Activated naive CD8-positive, alpha-beta T cell (primary cell): ENCODE measurements at regions not wholly inside any gene's neighbourhood (a gene's known extent, or its start where the extent isn't known, plus 50 kb on each side); places are given as distances from the start of the nearest gene placed in this dataset.
"Not testable (repeated sequence)": the region's sequence is repeated elsewhere in the genome, so short reads cannot be mapped to it uniquely, and the experiment has no call there.

Experiments used
- H3K27ac Mint-ChIP-seq: one replicate; pipeline ENCODE4 v1.8.0; 2021; ENCODE audit warnings: mixed read lengths
- H3K27me3 Mint-ChIP-seq: one replicate; pipeline ENCODE4 v1.8.0; 2021; ENCODE audit warnings: mixed read lengths
- H3K36me3 Mint-ChIP-seq: one replicate; pipeline ENCODE4 v1.8.0; 2021; ENCODE audit warnings: mixed read lengths
- H3K4me1 Mint-ChIP-seq: one replicate; pipeline ENCODE4 v1.8.0; 2021; ENCODE audit warnings: low read depth, mixed read lengths
- H3K4me3 Mint-ChIP-seq: one replicate; pipeline ENCODE4 v1.8.0; 2021; ENCODE audit warnings: mild to moderate bottlenecking, mixed read lengths
- H3K9me3 Mint-ChIP-seq: one replicate; pipeline ENCODE4 v1.8.0; 2021; ENCODE audit warnings: low read depth, mixed read lengths

GRCh38 chr1:38508232-38508631 is 351.3 kb downstream of the RRAGC start:
- H3K4me3 Mint-ChIP-seq = no peak overlapping the region
- H3K27me3 Mint-ChIP-seq = peaks cover 15% of the 10 kb centered on the region
- H3K4me1 Mint-ChIP-seq = no peaks in the 10 kb centered on the region
- no peaks in the 10 kb centered on the region for H3K36me3 Mint-ChIP-seq
- H3K27ac Mint-ChIP-seq = no peak overlapping the region
- H3K9me3 Mint-ChIP-seq = no peaks in the 10 kb centered on the region

- Mint-ChIP-seq H3K4me3 (no peak overlapping the region), H3K4me1 (no peaks in the 10 kb centered on the region), H3K9me3 (no peaks in the 10 kb centered on the region), H3K27ac (no peak overlapping the region), H3K27me3 (peaks cover 15% of the 10 kb centered on the region), H3K36me3 (no peaks in the 10 kb centered on the region)
Measured at GRCh38 chr1:38507563-38507962, 352.0 kb downstream of the RRAGC start.

GRCh38 chr1:38505944-38506343 is 353.6 kb downstream of the RRAGC start:
- Mint-ChIP-seq H3K36me3 (no peaks in the 10 kb centered on the region), H3K27me3 (peaks cover 16% of the 10 kb centered on the region), H3K9me3 (no peaks in the 10 kb centered on the region), H3K27ac (no peak overlapping the region), H3K4me1 (no peaks in the 10 kb centered on the region), H3K4me3 (no peak overlapping the region)

- Mint-ChIP-seq H3K27me3 (peaks cover 11% of the 10 kb centered on the region), H3K4me3 (no peak overlapping the region), H3K4me1 (no peaks in the 10 kb centered on the region), H3K36me3 (no peaks in the 10 kb centered on the region), H3K27ac (no peak overlapping the region), H3K9me3 (no peaks in the 10 kb centered on the region)
Measured at GRCh38 chr1:38502758-38503157, 356.8 kb downstream of the RRAGC start.

GRCh38 chr1:38500891-38501290 is 358.7 kb downstream of the RRAGC start:
- H3K27ac Mint-ChIP-seq = no peak overlapping the region
- H3K27me3 Mint-ChIP-seq = peaks cover 9% of the 10 kb centered on the region
- no peaks in the 10 kb centered on the region for H3K4me1 Mint-ChIP-seq
- H3K9me3 Mint-ChIP-seq = no peaks in the 10 kb centered on the region
- no peak overlapping the region for H3K4me3 Mint-ChIP-seq
- no peaks in the 10 kb centered on the region for H3K36me3 Mint-ChIP-seq

- peaks cover 9% of the 10 kb centered on the region for H3K27me3 Mint-ChIP-seq
- H3K36me3 Mint-ChIP-seq = no peaks in the 10 kb centered on the region
- no peak overlapping the region for H3K4me3 Mint-ChIP-seq
- no peaks in the 10 kb centered on the region for H3K4me1 Mint-ChIP-seq
- no peaks in the 10 kb centered on the region for H3K9me3 Mint-ChIP-seq
- no peak overlapping the region for H3K27ac Mint-ChIP-seq
Measured at GRCh38 chr1:38500352-38500751, 359.2 kb downstream of the RRAGC start.

- Mint-ChIP-seq H3K9me3 (no peaks in the 10 kb centered on the region), H3K4me1 (no peaks in the 10 kb centered on the region)
Measured at GRCh38 chr1:38498686-38499085, 360.9 kb downstream of the RRAGC start.

GRCh38 chr1:38497921-38498656 is 361.5 kb downstream of the RRAGC start:
- no peak overlapping the region for H3K4me3 Mint-ChIP-seq
- H3K9me3 Mint-ChIP-seq = no peaks in the 10 kb centered on the region
- H3K27me3 Mint-ChIP-seq = peaks cover 9% of the 10 kb centered on the region
- H3K27ac Mint-ChIP-seq = no peak overlapping the region
- H3K4me1 Mint-ChIP-seq = no peaks in the 10 kb centered on the region
- H3K36me3 Mint-ChIP-seq = no peaks in the 10 kb centered on the region

More at GRCh38 chr1:38498686-38499085, 360.9 kb downstream of the RRAGC start:
- no peaks in the 10 kb centered on the region for H3K36me3 Mint-ChIP-seq
- H3K27me3 Mint-ChIP-seq = peaks cover 9% of the 10 kb centered on the region
- H3K4me3 Mint-ChIP-seq = no peak overlapping the region
- H3K27ac Mint-ChIP-seq = no peak overlapping the region

DNA sequence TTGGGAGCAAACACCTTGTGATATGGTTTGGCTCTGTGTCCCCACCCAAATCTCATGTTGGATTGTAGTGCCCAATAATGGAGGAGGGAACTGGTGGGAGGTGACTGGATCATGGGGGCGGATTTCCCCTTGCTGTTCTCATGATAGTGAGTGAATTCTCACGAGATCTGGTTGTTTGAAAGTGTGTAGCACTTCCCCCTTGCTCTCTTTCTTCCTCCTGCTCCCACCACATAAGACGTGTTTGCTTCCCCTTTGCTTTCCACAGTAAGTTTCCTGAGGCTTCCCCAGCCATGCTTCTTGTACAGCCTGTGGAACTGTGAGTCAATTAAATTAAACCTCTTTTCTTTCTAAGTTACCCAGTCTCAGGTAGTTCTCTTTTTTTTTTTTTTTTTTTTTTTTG is 366.3 kb downstream of the RRAGC start:
- not testable (repeated sequence) for H3K36me3 Mint-ChIP-seq, H3K9me3 Mint-ChIP-seq, H3K27ac Mint-ChIP-seq, H3K27me3 Mint-ChIP-seq, H3K4me1 Mint-ChIP-seq, H3K4me3 Mint-ChIP-seq

DNA sequence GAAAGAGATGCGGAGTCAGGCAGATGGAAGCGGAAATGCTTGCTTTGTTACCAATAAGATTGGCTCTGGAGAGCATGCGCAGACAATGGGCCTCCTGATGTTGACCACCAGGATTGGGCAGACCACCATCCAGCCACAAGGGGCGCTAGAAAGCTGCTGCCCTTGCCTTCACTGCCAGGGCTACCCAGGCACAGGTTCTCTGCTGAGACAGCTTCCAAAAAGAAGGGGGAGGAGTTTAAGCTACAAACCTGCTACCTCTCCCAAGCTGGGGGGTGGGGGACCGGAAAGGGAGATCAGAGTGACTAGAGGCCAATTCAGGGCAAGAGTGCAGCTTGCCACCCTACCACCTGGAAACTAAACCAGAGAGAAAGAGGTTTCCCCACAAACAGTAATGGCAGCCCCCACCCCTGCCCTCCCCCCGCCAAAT is 369.7 kb downstream of the RRAGC start:
- H3K4me1 Mint-ChIP-seq = no peaks in the 10 kb centered on the region
- H3K9me3 Mint-ChIP-seq = no peaks in the 10 kb centered on the region
- no peaks in the 10 kb centered on the region for H3K36me3 Mint-ChIP-seq
- peaks cover 8% of the 10 kb centered on the region for H3K27me3 Mint-ChIP-seq
- H3K4me3 Mint-ChIP-seq = no peak overlapping the region
- H3K27ac Mint-ChIP-seq = no peak overlapping the region

- Mint-ChIP-seq H3K27me3 (peaks cover 12% of the 10 kb centered on the region), H3K4me1 (no peaks in the 10 kb centered on the region), H3K4me3 (no peak overlapping the region), H3K27ac (no peak overlapping the region), H3K9me3 (no peaks in the 10 kb centered on the region), H3K36me3 (no peaks in the 10 kb centered on the region)
Measured at GRCh38 chr1:38488162-38488898, 371.2 kb downstream of the RRAGC start.

DNA sequence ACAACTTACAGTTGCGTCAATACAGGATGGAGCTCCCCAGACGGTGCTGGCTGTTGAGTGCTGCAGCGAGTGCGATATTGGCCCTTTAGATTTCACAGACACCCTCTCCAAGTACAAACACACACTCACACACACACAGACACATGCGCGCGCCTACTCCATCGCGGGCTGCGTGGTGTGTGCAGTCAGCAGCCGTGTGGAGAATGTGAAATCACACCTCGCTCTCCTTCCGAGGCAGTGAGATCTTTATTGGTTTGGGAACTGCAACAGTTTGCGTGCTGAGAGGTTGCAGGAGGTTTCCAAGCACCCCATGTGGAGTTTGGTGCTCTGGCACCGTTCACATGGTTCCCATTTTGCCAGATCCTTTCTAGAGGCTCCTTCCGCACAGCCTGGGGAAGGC is 372.2 kb downstream of the RRAGC start:
- Mint-ChIP-seq H3K4me3 (no peak overlapping the region), H3K27ac (no peak overlapping the region), H3K36me3 (no peaks in the 10 kb centered on the region), H3K9me3 (no peaks in the 10 kb centered on the region), H3K27me3 (peaks cover 12% of the 10 kb centered on the region), H3K4me1 (no peaks in the 10 kb centered on the region)

- Mint-ChIP-seq H3K27ac (no peak overlapping the region), H3K9me3 (no peaks in the 10 kb centered on the region), H3K36me3 (no peaks in the 10 kb centered on the region), H3K27me3 (peaks cover 17% of the 10 kb centered on the region), H3K4me3 (no peak overlapping the region), H3K4me1 (no peaks in the 10 kb centered on the region)
Measured at GRCh38 chr1:38486085-38486484, 373.5 kb downstream of the RRAGC start.

DNA sequence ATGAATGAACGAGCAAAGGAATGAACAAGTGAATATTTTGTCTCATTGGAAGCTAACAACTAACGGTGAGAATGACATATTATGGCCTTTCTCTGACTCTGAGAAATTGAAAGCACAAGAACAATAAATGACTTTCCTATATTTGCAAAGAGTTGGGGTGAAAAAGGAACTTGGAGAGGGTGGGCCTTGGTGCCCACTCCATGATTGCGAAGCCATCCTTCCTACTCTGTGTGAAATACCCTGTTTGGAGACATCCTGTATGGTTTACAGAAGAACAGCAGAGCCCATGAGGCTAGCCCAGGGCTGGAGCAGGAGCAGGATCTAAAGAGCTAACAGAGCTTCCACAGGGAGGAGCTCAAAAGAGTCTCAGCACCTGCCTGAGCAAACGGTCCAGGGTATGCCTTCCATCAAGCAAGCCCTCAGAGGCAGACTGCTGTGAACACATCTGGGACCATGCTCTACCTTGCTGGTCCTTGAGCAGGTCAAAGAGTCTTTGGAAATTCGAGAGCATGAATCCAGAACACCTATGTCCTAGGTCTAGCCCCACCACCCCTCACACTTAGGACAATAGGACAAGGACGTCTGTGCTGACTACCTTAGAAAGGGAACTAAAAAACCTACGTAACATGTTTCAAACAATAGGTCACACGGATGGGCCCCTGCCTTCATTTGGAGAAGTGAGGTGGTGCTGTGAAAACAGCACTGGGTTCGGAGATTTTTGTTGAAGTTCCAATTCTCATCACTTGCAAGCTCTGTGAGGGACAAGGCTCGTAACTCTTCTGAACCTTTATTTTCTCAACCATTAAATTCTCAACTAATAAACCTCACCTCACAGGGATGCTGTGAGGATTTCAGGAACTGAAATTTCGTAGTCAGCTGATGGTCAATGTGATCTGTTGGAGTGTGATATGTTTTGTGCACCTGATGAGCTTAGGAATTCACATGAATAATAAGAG is 377.4 kb downstream of the RRAGC start:
- Mint-ChIP-seq H3K36me3 (peaks cover 9% of the 10 kb centered on the region), H3K4me3 (no peak overlapping the region), H3K27me3 (peaks cover 35% of the 10 kb centered on the region), H3K9me3 (peaks cover 16% of the 10 kb centered on the region), H3K27ac (no peak overlapping the region), H3K4me1 (no peaks in the 10 kb centered on the region)

DNA sequence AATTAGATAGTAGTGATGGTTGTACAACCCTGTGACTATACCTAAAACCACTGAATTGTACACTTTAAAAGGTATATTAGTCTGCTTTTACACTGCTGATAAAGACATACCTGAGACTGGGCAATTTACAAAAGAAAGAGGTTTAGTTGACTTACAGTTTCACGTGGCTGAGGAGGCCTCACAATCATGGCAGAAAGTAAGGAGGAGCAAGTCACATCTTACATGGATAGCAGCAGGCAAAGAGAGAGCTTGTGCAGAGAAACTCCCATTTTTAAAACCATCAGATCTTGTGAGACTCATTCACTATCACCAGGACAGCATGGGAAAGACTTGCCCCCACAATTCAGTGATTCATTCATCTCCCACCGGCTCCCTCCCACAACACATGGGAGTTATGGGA is 379.9 kb downstream of the RRAGC start:
- not testable (repeated sequence) for H3K27ac Mint-ChIP-seq, H3K36me3 Mint-ChIP-seq, H3K4me3 Mint-ChIP-seq
- Mint-ChIP-seq H3K4me1 (peaks cover 12% of the 10 kb centered on the region), H3K9me3 (peaks cover 16% of the 10 kb centered on the region), H3K27me3 (peaks cover 34% of the 10 kb centered on the region)
